ENCODE measurements at regions not wholly inside any gene's neighbourhood (a gene's known extent, or its start where the extent isn't known, plus 50 kb on each side); places are given as distances from the start of the nearest gene placed in this dataset.

GRCh38 chr11:28808771-28809170 lies 700.6 kb downstream of the METTL15 start:
- TF ChIP-seq BHLHE40 (IDR thresholded peaks at IDR 0.05; ENCODE audit: borderline replicate concordance) (no peak), L3MBTL2 (conservative IDR thresholded peaks at IDR 0.05) (no peak), LEF1 (IDR thresholded peaks at IDR 0.05; ENCODE audit: borderline replicate concordance) (no peak), SP1 (IDR thresholded peaks at IDR 0.05) (no peak), CTBP1 (IDR thresholded peaks at IDR 0.05; ENCODE audit: borderline replicate concordance) (no peak), NFRKB (IDR thresholded peaks at IDR 0.05) (no peak), SUZ12 (IDR thresholded peaks at IDR 0.05) (no peak), ARNT (IDR thresholded peaks at IDR 0.05) (no peak), TARDBP (IDR thresholded peaks at IDR 0.05) (no peak), HDGF (IDR thresholded peaks at IDR 0.05; ENCODE audit: borderline replicate concordance) (no peak), ELF4 (IDR thresholded peaks at IDR 0.05) (no peak), FOXK2 (IDR thresholded peaks at IDR 0.05) (no peak), FOXM1 (IDR thresholded peaks at IDR 0.05; ENCODE audit: borderline replicate concordance) (no peak)
- TF ChIP-seq, protein P1, sequence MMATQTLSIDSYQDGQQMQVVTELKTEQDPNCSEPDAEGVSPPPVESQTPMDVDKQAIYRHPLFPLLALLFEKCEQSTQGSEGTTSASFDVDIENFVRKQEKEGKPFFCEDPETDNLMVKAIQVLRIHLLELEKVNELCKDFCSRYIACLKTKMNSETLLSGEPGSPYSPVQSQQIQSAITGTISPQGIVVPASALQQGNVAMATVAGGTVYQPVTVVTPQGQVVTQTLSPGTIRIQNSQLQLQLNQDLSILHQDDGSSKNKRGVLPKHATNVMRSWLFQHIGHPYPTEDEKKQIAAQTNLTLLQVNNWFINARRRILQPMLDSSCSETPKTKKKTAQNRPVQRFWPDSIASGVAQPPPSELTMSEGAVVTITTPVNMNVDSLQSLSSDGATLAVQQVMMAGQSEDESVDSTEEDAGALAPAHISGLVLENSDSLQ (IDR thresholded peaks at IDR 0.05), result no peak
